ENCODE measurements at regions not wholly inside any gene's neighbourhood (a gene's known extent, or its start where the extent isn't known, plus 50 kb on each side); places are given as distances from the start of the nearest gene placed in this dataset.
"Not testable (repeated sequence)": the region's sequence is repeated elsewhere in the genome, so short reads cannot be mapped to it uniquely, and the experiment has no call there.

GRCh38 chr5:174935854-174936474 is 211.6 kb downstream of the MSX2 start:
- Mint-ChIP-seq H3K27me3 (ENCODE audit: insufficient read depth, unreplicated experiment) (peaks cover 18% of the 10 kb centered on the region), H3K36me3 (ENCODE audit: insufficient read depth, unreplicated experiment) (no peaks in the 10 kb centered on the region), H3K4me1 (ENCODE audit: low read depth, unreplicated experiment) (no peaks in the 10 kb centered on the region), H3K27ac (ENCODE audit: unreplicated experiment) (no peak overlapping the region), H3K9me3 (ENCODE audit: unreplicated experiment) (no peaks in the 10 kb centered on the region), H3K4me3 (ENCODE audit: unreplicated experiment) (no peak overlapping the region)
- ChIA-PET POLR2A (no interaction called here), CTCF (interaction anchor here (0.8 to 1.3 kb wide), 3 partner anchors 23 to 27 kb away, joined by 3 to 4 read pairs (median 3); no protein-coding TSS in a partner anchor)
- Histone ChIP-seq H3K27me3 (replicated peaks; ENCODE audit: control insufficient read depth, insufficient read depth, low read length) (no peaks in the 10 kb centered on the region; the same call in none of the 2 replicates), H3K36me3 (ENCODE audit: control insufficient read depth, insufficient read depth, low read length) (no peaks in the 10 kb centered on the region), H3K4me3 (ENCODE audit: low read depth, low read length) (no peak overlapping the region), H3K4me1 (no peaks in the 10 kb centered on the region), H3K9me3 (no peaks in the 10 kb centered on the region)
- no TSS peak for BruUV-seq (replicated peaks)
- peak; percentile 70 to 80 for DNase-seq
- TF ChIP-seq CTCF (IDR thresholded peaks at IDR 0.05; ENCODE audit: insufficient read depth in 1 of 2, low read depth in 1 of 2, low read length in 1 of 2, severe bottlenecking in 1 of 2, unreplicated experiment in 1 of 2), result peak; percentile 89 to 95
- intact Hi-C loops (cut with micrococcal nuclease; ENCODE audit: unreplicated experiment), result loop anchor here (1.0 to 10.0 kb wide), 4 partner anchors 26 to 521 kb away; no protein-coding TSS in a partner anchor

- POLR2A ChIA-PET; DNase-seq; CTCF ChIA-PET; H3K4me3 Mint-ChIP-seq (ENCODE audit: unreplicated experiment); H3K9me3 Mint-ChIP-seq (ENCODE audit: unreplicated experiment); H3K27me3 Mint-ChIP-seq (ENCODE audit: insufficient read depth, unreplicated experiment); BruUV-seq (replicated peaks); H3K4me3 ChIP-seq (ENCODE audit: low read depth, low read length); H3K36me3 ChIP-seq (ENCODE audit: control insufficient read depth, insufficient read depth, low read length); H3K9me3 ChIP-seq; H3K4me1 ChIP-seq; H3K27ac Mint-ChIP-seq (ENCODE audit: unreplicated experiment); H3K27me3 ChIP-seq (replicated peaks; ENCODE audit: control insufficient read depth, insufficient read depth, low read length); H3K36me3 Mint-ChIP-seq (ENCODE audit: insufficient read depth, unreplicated experiment); H3K4me1 Mint-ChIP-seq (ENCODE audit: low read depth, unreplicated experiment): not testable (repeated sequence)
- intact Hi-C loops (cut with micrococcal nuclease; ENCODE audit: unreplicated experiment), result loop anchor here (10.0 kb wide), 1 partner anchor 516 kb away; no protein-coding TSS in a partner anchor
Measured at GRCh38 chr5:174931033-174931432, 206.7 kb downstream of the MSX2 start.

- H3K4me3 ChIP-seq (ENCODE audit: low read depth, low read length), result no peak overlapping the region
- no peak for TF ChIP-seq CTCF (IDR thresholded peaks at IDR 0.05; ENCODE audit: insufficient read depth in 1 of 2, low read depth in 1 of 2, low read length in 1 of 2, severe bottlenecking in 1 of 2, unreplicated experiment in 1 of 2)
- no peak overlapping the region for H3K27ac Mint-ChIP-seq (ENCODE audit: unreplicated experiment)
- no TSS peak for BruUV-seq (replicated peaks)
- POLR2A ChIA-PET, result no interaction called here
- H3K36me3 ChIP-seq (ENCODE audit: control insufficient read depth, insufficient read depth, low read length), result no peaks in the 10 kb centered on the region
- intact Hi-C loops (cut with micrococcal nuclease; ENCODE audit: unreplicated experiment), result no loop called here
- H3K27me3 ChIP-seq (replicated peaks; ENCODE audit: control insufficient read depth, insufficient read depth, low read length), result no peaks in the 10 kb centered on the region
- CTCF ChIA-PET, result interaction anchor here (0.6 kb wide), 1 partner anchor 1774 kb away, joined by 4 read pairs; no protein-coding TSS in a partner anchor
- no peaks in the 10 kb centered on the region for H3K4me1 Mint-ChIP-seq (ENCODE audit: low read depth, unreplicated experiment)
- no peaks in the 10 kb centered on the region for H3K4me1 ChIP-seq
- peaks cover 10% of the 10 kb centered on the region for H3K27me3 Mint-ChIP-seq (ENCODE audit: insufficient read depth, unreplicated experiment)
- no peak for DNase-seq
- no peak overlapping the region for H3K4me3 Mint-ChIP-seq (ENCODE audit: unreplicated experiment)
- no peaks in the 10 kb centered on the region for H3K36me3 Mint-ChIP-seq (ENCODE audit: insufficient read depth, unreplicated experiment)
- H3K9me3 Mint-ChIP-seq (ENCODE audit: unreplicated experiment), result no peaks in the 10 kb centered on the region
- H3K9me3 ChIP-seq, result no peaks in the 10 kb centered on the region
Measured at GRCh38 chr5:174925586-174925985, 201.2 kb downstream of the MSX2 start.
